ENCODE measurements at regions not wholly inside any gene's neighbourhood (a gene's known extent, or its start where the extent isn't known, plus 50 kb on each side); places are given as distances from the start of the nearest gene placed in this dataset.

- no peak for DNase-seq
These were observed 269.6 kb downstream of the PARN start for GRCh38 chr16:14360326-14361037.

GRCh38 chr16:14358697-14359305 lies 271.3 kb downstream of the PARN start:
- no peak for DNase-seq

GRCh38 chr16:14357328-14357727 lies 272.7 kb downstream of the PARN start:
- DNase-seq, result no peak

GRCh38 chr16:14356064-14356463 lies 274.0 kb downstream of the PARN start:
- no peak for DNase-seq

GRCh38 chr16:14354561-14355351 lies 275.3 kb downstream of the PARN start:
- no peak for DNase-seq

GRCh38 chr16:14353340-14353739 lies 276.7 kb downstream of the PARN start:
- DNase-seq, result no peak

GRCh38 chr16:14351647-14352046 lies 278.4 kb downstream of the PARN start:
- DNase-seq, result no peak

GRCh38 chr16:14350626-14351025 lies 279.4 kb downstream of the PARN start:
- DNase-seq, result no peak

- DNase-seq, result no peak
These were observed 279.0 kb downstream of the MRTFB start for GRCh38 chr16:14350081-14350480.

- DNase-seq, result no peak
These were observed 276.6 kb downstream of the MRTFB start for GRCh38 chr16:14347706-14348105.

- no peak for DNase-seq
These were observed 275.4 kb downstream of the MRTFB start for GRCh38 chr16:14346278-14347142.

- DNase-seq, result no peak
These were observed 274.5 kb downstream of the MRTFB start for GRCh38 chr16:14345512-14346115.

GRCh38 chr16:14344945-14345344 lies 273.8 kb downstream of the MRTFB start:
- no peak for DNase-seq

- DNase-seq, result no peak
These were observed 273.2 kb downstream of the MRTFB start for GRCh38 chr16:14344292-14344691.

GRCh38 chr16:14341324-14342225 lies 270.5 kb downstream of the MRTFB start:
- DNase-seq, result no peak

- DNase-seq, result no peak
These were observed 268.6 kb downstream of the MRTFB start for GRCh38 chr16:14339694-14340093.

- DNase-seq, result no peak
These were observed 267.9 kb downstream of the MRTFB start for GRCh38 chr16:14338969-14339368.

GRCh38 chr16:14338236-14338635 lies 267.1 kb downstream of the MRTFB start:
- DNase-seq, result no peak

GRCh38 chr16:14337303-14338191 lies 266.4 kb downstream of the MRTFB start:
- DNase-seq, result no peak

GRCh38 chr16:14335297-14335696 lies 264.2 kb downstream of the MRTFB start:
- no peak for DNase-seq
